GM23248 (cell line): ENCODE measurements at regions not wholly inside any gene's neighbourhood (a gene's known extent, or its start where the extent isn't known, plus 50 kb on each side); places are given as distances from the start of the nearest gene placed in this dataset.

Source experiments
- DNase-seq: peaks from one replicate; pipeline ENCODE4 v3.0.0-alpha.2; 2015
- H2AFZ ChIP-seq: fragments of 200-600 bp; sonication (generic); 2 replicates; pipeline ENCODE4 v1.6.1; 2016; ENCODE audit warnings: antibody characterized with exemption
- H3F3A ChIP-seq: fragments of 200-600 bp; sonication (generic); 2 replicates; pipeline ENCODE4 v1.6.1; 2016; ENCODE audit warnings: mild to moderate bottlenecking, antibody characterized with exemption, mixed run types; ENCODE audit not compliant: insufficient read depth
- H3K27ac ChIP-seq: fragments of 200-600 bp; sonication (generic); 2 replicates; pipeline ENCODE4 v1.5.1; 2016; ENCODE audit warnings: mild to moderate bottlenecking
- H3K27me3 ChIP-seq: fragments of 200-600 bp; sonication (generic); replicated peaks from 2 replicates; pipeline ENCODE4 v1.6.1; 2016; ENCODE audit warnings: mild to moderate bottlenecking; ENCODE audit not compliant: insufficient read depth
- H3K36me3 ChIP-seq: fragments of 200-600 bp; sonication (generic); 2 replicates; pipeline ENCODE4 v1.6.1; 2016; ENCODE audit warnings: low read depth, mild to moderate bottlenecking
- H3K4me1 ChIP-seq: fragments of 200-600 bp; sonication (generic); 2 replicates; pipeline ENCODE4 v1.6.1; 2016; ENCODE audit warnings: mild to moderate bottlenecking; ENCODE audit not compliant: insufficient read depth
- H3K4me2 ChIP-seq: fragments of 200-600 bp; sonication (generic); one replicate; pipeline ENCODE4 v1.6.1; 2016; ENCODE audit warnings: mild to moderate bottlenecking; ENCODE audit not compliant: unreplicated experiment
- H3K4me3 ChIP-seq: fragments of 200-600 bp; sonication (generic); 2 replicates; pipeline ENCODE4 v1.5.1; 2016; ENCODE audit warnings: mild to moderate bottlenecking
- H3K79me2 ChIP-seq: fragments of 200-600 bp; sonication (generic); 2 replicates; pipeline ENCODE4 v1.6.1; 2016; ENCODE audit warnings: mild to moderate bottlenecking; ENCODE audit not compliant: insufficient read depth
- H3K9ac ChIP-seq: fragments of 200-600 bp; sonication (generic); 2 replicates; pipeline ENCODE4 v1.6.1; 2016; ENCODE audit warnings: mild to moderate bottlenecking
- H3K9me2 ChIP-seq: fragments of 200-600 bp; sonication (generic); 2 replicates; pipeline ENCODE4 v1.6.1; 2016; ENCODE audit warnings: mixed run types, mild to moderate bottlenecking, moderate library complexity; ENCODE audit not compliant: insufficient read depth
- H3K9me3 ChIP-seq: fragments of 200-600 bp; sonication (generic); one replicate; pipeline ENCODE4 v1.6.1; 2017; ENCODE audit warnings: low read depth
- H4K20me1 ChIP-seq: fragments of 200-600 bp; sonication (generic); 2 replicates; pipeline ENCODE4 v1.6.0; 2016; ENCODE audit not compliant: insufficient read depth
- EZH2 ChIP-seq: fragments of 200-600 bp; sonication (generic); IDR thresholded peaks from 2 replicates; pipeline ENCODE4 v1.6.1; 2018; ENCODE audit warnings: antibody characterized with exemption, mild to moderate bottlenecking; ENCODE audit not compliant: insufficient read depth, poor library complexity, severe bottlenecking
- EZH2phosphoT487 ChIP-seq: fragments of 200-600 bp; sonication (generic); IDR thresholded peaks from 2 replicates; pipeline ENCODE4 v1.6.1; 2018; ENCODE audit warnings: antibody characterized with exemption, moderate library complexity, mild to moderate bottlenecking, low read depth; ENCODE audit not compliant: insufficient read depth
- whole genome bisulfite sequencing, 2 experiments: methylation state at CpG; one replicate each; pipeline ENCODE4 v1.1.6; 2015 to 2017; ENCODE audit warnings: low lambda C conversion rate in 2 of 2, low coverage in 1 of 2; ENCODE audit errors: missing lambda C conversion rate in 2 of 2; 5-methylcytosine and 5-hydroxymethylcytosine counted together
- in situ Hi-C: fragments of 300-500 bp; cut with MboI; formaldehyde crosslinking; loops from 2 replicates; pipeline ENCODE4 v1.15.0; 2020

- Histone ChIP-seq H3K4me2 (no peak overlapping the region), H3K9me2 (no peaks in the 10 kb centered on the region; the same call in 1 of the 2 replicates), H3K36me3 (no peaks in the 10 kb centered on the region), H2AFZ (no peak overlapping the region), H4K20me1 (no peaks in the 10 kb centered on the region), H3K27me3 (no peaks in the 10 kb centered on the region), H3K4me3 (no peak overlapping the region), H3K9ac (no peak overlapping the region), H3K4me1 (no peaks in the 10 kb centered on the region), H3K9me3 (no peaks in the 10 kb centered on the region), H3F3A (no peaks in the 10 kb centered on the region), H3K79me2 (no peaks in the 10 kb centered on the region), H3K27ac (no peak overlapping the region)
- DNase-seq = no peak
- TF ChIP-seq EZH2 (no peak), EZH2phosphoT487 (no peak)
- in situ Hi-C loops = no loop called here
- 36 to 41% methylated on average over 6 of the region's 6 CpGs for WGBS, 2 experiments
Measured at GRCh38 chr4:23970201-23970850, 80.5 kb upstream of the PPARGC1A start.

- Histone ChIP-seq H3K79me2 (no peaks in the 10 kb centered on the region), H3K4me1 (no peaks in the 10 kb centered on the region), H3K27ac (no peak overlapping the region), H4K20me1 (no peaks in the 10 kb centered on the region), H3K36me3 (no peaks in the 10 kb centered on the region), H3F3A (no peaks in the 10 kb centered on the region), H3K27me3 (0 out of 2 replicates have a peak, but pooled peaks cover 6% of the 10 kb centered on the region), H3K9me3 (no peaks in the 10 kb centered on the region), H3K9ac (no peak overlapping the region), H3K4me3 (no peak overlapping the region), H2AFZ (no peak overlapping the region), H3K4me2 (no peak overlapping the region), H3K9me2 (no peaks in the 10 kb centered on the region; the same call in 1 of the 2 replicates)
- no peak for DNase-seq
- TF ChIP-seq EZH2phosphoT487 = no peak
- TF ChIP-seq EZH2 = no peak
- in situ Hi-C loops = no loop called here
- WGBS, 2 experiments = 42 to 44% methylated on average over 4 of the region's 4 CpGs
Measured at GRCh38 chr4:23969635-23970145, 79.8 kb upstream of the PPARGC1A start.

- WGBS, 2 experiments = 78% methylated on average over 10 of the region's 10 CpGs
- in situ Hi-C loops = no loop called here
- DNase-seq = no peak
Measured at GRCh38 chr4:23967281-23967680, 77.4 kb upstream of the PPARGC1A start.

GRCh38 chr4:23966725-23967124, 76.9 kb upstream of the PPARGC1A start:
- Histone ChIP-seq H3K9me3 (no peaks in the 10 kb centered on the region), H3F3A (no peaks in the 10 kb centered on the region), H3K9me2 (no peaks in the 10 kb centered on the region), H3K9ac (no peak overlapping the region), H3K27me3 (peaks cover 15% of the 10 kb centered on the region; the same call in 1 of the 2 replicates), H2AFZ (no peak overlapping the region), H3K36me3 (no peaks in the 10 kb centered on the region), H3K4me2 (no peak overlapping the region), H3K27ac (no peak overlapping the region), H3K4me1 (no peaks in the 10 kb centered on the region), H4K20me1 (no peaks in the 10 kb centered on the region), H3K79me2 (no peaks in the 10 kb centered on the region), H3K4me3 (no peak overlapping the region)
- 50 to 67% methylated on average over 1 of the region's 1 CpG for WGBS, 2 experiments
- no peak for TF ChIP-seq EZH2
- TF ChIP-seq EZH2phosphoT487 = no peak
- DNase-seq = no peak
- in situ Hi-C loops = no loop called here

More at GRCh38 chr4:23967281-23967680, 77.4 kb upstream of the PPARGC1A start:
- Histone ChIP-seq H3K27me3 (peaks cover 15% of the 10 kb centered on the region; the same call in 1 of the 2 replicates), H2AFZ (no peak overlapping the region), H3K36me3 (no peaks in the 10 kb centered on the region), H3K79me2 (no peaks in the 10 kb centered on the region), H3K4me1 (no peaks in the 10 kb centered on the region), H3K27ac (no peak overlapping the region), H3K9me3 (no peaks in the 10 kb centered on the region), H3K4me3 (no peak overlapping the region), H3K9ac (no peak overlapping the region), H3K9me2 (no peaks in the 10 kb centered on the region), H4K20me1 (no peaks in the 10 kb centered on the region), H3F3A (no peaks in the 10 kb centered on the region), H3K4me2 (no peak overlapping the region)
- TF ChIP-seq EZH2 (no peak), EZH2phosphoT487 (no peak)
